ENCODE measurements at regions not wholly inside any gene's neighbourhood (a gene's known extent, or its start where the extent isn't known, plus 50 kb on each side); places are given as distances from the start of the nearest gene placed in this dataset.

- ATAC-seq (ENCODE audit: low FRiP score), result no peak
- TF ChIP-seq, protein P1, sequence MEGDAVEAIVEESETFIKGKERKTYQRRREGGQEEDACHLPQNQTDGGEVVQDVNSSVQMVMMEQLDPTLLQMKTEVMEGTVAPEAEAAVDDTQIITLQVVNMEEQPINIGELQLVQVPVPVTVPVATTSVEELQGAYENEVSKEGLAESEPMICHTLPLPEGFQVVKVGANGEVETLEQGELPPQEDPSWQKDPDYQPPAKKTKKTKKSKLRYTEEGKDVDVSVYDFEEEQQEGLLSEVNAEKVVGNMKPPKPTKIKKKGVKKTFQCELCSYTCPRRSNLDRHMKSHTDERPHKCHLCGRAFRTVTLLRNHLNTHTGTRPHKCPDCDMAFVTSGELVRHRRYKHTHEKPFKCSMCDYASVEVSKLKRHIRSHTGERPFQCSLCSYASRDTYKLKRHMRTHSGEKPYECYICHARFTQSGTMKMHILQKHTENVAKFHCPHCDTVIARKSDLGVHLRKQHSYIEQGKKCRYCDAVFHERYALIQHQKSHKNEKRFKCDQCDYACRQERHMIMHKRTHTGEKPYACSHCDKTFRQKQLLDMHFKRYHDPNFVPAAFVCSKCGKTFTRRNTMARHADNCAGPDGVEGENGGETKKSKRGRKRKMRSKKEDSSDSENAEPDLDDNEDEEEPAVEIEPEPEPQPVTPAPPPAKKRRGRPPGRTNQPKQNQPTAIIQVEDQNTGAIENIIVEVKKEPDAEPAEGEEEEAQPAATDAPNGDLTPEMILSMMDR (IDR thresholded peaks at IDR 0.05), result no peak
- no peak for DNase-seq (ENCODE audit: low spot score)
These were observed 109.6 kb upstream of the SP4 start for GRCh38 chr7:21317966-21318915.

DNA sequence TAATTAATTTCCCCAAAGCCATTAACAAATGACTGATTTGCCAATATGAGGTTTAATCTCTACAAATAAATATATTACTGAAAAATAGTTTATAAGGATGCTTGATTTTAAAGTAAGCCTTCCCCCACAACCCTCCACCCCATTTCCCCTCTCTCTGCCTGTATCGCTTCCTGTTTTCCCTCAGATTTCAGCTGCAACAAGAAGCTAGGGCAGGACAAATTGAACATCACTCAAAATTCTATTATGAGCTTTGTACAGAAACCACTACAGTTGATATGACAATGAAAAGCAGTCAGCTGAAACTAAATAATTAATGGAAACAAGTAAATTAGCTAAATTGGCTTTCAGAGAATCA is 109.0 kb upstream of the SP4 start:
- DNase-seq (ENCODE audit: low spot score), result no peak
- ATAC-seq (ENCODE audit: low FRiP score), result no peak
- TF ChIP-seq, protein P1 (IDR thresholded peaks at IDR 0.05), result no peak

DNA sequence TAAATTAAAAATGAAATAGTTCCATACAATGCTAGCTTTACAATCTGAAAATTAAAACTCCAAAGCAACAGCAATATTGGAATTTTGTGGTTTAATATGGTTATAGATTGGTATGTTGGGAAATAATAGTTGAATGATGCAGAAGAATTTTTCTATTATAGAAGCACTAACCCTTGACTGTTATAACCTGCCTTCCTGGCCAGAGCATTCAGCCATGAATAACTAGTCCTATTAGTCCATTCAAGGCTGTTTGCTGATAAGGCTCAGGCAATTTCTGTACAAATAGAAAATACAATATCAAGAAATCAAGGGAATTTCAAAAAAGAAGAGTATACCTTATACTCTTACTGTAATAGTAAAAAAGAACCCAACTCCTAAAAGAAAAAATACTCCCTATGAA is 101.6 kb upstream of the SP4 start:
- DNase-seq (ENCODE audit: low spot score), result no peak
- no peak for ATAC-seq (ENCODE audit: low FRiP score)
- TF ChIP-seq, protein P1 (IDR thresholded peaks at IDR 0.05), result no peak

DNA sequence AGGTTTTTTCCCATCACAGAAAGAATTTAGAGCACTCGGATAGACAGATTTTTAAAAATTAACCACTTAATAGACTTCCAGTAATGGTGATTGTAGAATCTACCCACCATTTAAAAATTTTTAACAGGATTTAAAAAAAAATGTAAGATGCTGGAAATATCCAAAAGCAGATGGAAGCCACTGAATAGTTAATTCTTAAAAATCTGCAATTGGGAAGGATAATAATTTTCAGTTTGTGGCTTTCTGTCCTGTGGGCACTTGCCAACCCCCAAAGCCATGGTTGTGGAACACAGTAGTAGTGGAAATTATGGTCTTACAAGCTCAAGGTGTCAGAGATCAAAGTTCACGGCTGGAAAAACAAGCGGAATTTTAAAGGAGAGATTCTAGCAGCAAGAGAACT is 101.0 kb upstream of the SP4 start:
- TF ChIP-seq, protein P1 (IDR thresholded peaks at IDR 0.05), result no peak
- DNase-seq (ENCODE audit: low spot score), result no peak
- no peak for ATAC-seq (ENCODE audit: low FRiP score)

- ATAC-seq (ENCODE audit: low FRiP score), result no peak
- no peak for DNase-seq (ENCODE audit: low spot score)
- TF ChIP-seq, protein P1 (IDR thresholded peaks at IDR 0.05), result no peak
These were observed 100.2 kb upstream of the SP4 start for GRCh38 chr7:21327422-21328409.

DNA sequence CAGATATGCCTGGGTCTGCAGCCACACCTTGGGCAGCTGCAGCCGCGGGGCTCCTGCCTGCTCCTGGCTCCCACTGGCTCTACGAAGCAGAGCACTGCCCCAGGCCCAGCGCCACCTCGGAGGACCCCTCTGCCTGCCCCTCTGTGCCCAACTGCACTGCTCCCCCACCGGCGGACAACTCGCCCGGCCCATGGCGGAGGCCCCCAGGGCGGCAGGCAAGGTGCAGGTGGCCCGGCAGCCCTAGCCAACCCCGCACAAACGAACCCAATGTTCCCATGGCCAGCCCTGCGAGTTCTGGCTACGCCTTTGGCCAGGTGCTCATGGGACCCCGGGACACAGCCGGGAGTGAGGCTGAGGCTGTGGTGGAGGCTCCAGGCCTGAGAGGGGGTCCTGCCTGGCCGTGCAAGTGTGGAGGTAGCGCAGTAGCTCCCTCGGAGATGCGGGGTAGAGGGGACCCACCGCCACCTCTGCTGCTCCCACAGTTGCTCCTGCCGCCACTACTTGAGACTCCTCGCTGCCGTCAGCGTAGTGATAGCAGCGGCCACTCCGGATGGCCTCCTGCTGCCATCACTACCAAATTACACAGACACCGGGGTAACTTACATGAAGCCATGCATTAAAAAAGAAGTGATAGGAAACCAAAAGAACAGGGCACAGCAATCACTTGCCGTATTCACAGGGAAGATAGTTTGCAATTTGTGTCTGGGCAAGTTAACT is 97.3 kb upstream of the SP4 start:
- no peak for ATAC-seq (ENCODE audit: low FRiP score)
- TF ChIP-seq, protein P1 (IDR thresholded peaks at IDR 0.05), result no peak
- no peak for DNase-seq (ENCODE audit: low spot score)
